GM18507 (cell line): ENCODE measurements at regions not wholly inside any gene's neighbourhood (a gene's known extent, or its start where the extent isn't known, plus 50 kb on each side); places are given as distances from the start of the nearest gene placed in this dataset.
"Not testable (repeated sequence)": the region's sequence is repeated elsewhere in the genome, so short reads cannot be mapped to it uniquely, and the experiment has no call there.

Source experiments
- DNase-seq: peaks from one replicate; pipeline ENCODE4 v3.0.0; 2011; ENCODE audit warnings: low read depth; ENCODE audit not compliant: insufficient read length; ENCODE audit errors: extremely low spot score
- FAIRE-seq: peaks from 2 replicates; lab custom pipeline; 2011; peaks lifted over from hg19 to GRCh38; lab: Jason Lieb, UNC

DNA sequence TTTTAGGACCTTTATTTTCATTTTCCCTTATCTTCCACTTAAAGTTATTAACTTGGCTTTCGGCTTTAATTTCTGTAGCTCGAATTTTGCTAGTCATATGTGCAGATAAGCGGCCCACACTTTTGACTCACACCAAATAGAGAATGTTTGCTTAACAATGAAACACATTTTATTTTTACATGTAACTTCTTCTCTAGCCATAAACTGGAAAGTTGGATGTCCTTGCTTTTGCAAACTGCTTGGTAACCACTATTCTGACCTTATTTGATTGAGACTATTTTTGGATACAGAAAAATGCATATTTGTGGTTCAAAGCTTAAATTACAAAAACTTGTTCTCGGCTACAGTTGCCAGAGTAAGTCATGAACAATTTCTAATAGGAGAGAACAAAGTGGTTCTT, 600.0 kb downstream of the KCTD12 start:
- no peak for FAIRE-seq
- no peak for DNase-seq

DNA sequence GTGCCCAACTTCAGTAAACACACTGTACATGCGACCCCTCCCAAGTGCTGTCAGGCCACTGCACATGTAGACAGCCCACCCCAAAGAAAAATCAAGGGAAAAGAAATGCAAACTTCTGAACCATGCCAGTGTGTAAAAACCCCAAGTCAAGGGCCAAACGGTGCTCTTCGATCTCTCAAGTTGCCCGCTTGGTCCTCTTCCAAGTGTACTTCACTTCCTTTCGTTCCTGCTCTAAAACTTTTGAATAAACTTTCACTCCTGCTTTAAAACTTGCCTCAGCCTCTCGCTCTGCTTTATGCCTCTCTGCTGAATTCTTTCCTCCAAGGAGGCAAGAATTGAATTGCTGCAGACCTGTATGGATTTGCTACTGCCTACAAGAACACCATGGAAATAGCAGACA, 600.7 kb downstream of the KCTD12 start:
- DNase-seq (no peak), FAIRE-seq (no peak)

DNA sequence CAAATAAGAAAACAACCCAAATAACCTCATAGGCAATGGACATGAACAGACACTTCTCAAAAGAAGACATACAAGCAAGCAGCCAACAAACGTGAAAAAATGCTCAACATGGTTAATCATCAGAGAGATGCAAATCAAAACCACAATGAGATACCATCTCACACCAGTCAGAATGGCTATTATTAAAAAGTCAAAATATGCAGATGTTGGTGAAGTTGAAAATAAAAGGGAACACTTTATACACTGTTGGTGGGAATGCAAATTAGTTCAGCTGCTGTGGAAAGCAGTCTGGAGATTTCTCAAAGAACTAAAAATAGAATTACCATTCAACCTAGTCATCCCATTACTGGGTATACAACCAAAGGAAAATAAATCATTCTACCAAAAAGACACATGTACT, 606.4 kb downstream of the KCTD12 start:
- not testable (repeated sequence) for DNase-seq, FAIRE-seq

DNA sequence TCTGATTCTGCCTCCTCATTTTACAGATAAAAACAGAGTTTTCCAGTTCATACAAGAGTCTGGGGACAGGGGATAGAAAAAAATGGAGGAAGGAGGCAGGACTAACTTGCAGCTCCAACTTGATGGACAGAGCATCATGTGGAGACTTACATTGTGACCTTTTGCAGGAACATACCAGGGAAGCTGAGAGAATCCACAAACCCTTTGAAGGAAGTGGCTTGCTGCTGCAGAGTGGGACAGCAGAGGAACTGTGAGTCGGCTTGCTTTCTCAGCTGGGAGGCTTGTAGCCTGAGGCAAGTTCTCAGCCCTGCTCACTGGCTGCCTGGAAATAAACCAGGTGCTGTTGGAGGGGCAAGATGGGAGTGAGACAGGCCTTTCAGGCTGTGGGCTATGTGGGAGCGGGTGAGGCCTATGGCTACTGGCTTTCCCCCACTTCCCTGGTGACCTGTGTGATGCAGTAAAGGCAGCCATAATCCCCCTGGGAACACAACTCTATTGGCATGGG, 614.4 kb downstream of the KCTD12 start:
- DNase-seq: no peak
- FAIRE-seq: no peak

DNA sequence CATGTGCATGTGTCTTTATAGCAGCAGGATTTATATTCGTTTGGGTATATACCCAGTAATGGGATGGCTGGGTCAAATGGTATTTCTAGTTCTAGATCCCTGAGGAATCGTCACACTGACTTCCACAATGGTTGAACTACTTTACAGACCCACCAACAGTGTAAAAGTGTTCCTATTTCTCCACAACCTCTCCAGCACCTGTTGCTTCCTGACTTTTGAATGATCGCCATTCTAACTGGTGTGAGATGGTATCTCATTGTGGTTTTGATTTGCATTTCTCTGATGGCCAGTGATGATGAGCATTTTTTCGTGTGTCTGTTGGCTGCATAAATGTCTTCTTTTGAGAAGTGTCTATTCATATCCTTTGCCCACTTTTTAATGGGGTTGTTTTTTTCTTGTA, 617.9 kb downstream of the KCTD12 start:
- not testable (repeated sequence) for FAIRE-seq, DNase-seq

DNA sequence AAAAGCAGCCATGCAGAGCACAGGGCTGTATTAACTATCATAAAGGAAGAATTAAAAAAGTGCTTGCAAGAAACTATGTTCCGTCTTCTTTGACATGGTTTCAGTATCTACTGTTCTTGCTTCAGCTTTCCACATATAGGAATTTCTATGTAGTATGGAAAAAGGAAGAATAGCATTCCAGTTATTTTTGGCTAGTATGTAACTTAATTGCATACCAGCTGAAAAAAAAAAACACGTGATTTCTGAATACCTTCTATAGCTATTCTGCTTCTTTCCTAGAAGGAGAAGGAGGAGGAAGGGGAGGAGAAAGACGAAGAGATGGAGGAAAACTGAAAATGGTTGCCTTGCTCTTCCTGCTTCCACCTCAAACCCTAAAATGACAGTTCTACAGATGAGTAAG, 619.0 kb downstream of the KCTD12 start:
- DNase-seq: no peak
- no peak for FAIRE-seq

DNA sequence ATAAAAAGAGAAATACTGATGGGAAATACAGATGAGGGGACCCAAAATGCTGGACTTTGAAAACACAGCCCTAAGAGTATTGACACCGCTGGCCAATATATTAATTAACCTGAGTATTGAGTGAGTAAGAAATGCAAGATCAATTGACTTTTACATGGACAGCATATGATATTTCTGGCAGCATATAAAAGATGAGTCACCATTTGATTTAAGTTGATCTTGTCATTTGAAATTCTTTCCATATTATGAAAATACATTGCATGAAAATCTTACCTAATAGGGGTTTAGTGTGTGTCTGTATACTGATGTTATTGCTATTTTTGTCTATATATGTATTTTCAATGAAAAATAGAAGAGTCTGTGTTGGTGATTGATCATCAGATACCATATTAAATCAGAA, 619.6 kb downstream of the KCTD12 start:
- no peak for DNase-seq
- no peak for FAIRE-seq

DNA sequence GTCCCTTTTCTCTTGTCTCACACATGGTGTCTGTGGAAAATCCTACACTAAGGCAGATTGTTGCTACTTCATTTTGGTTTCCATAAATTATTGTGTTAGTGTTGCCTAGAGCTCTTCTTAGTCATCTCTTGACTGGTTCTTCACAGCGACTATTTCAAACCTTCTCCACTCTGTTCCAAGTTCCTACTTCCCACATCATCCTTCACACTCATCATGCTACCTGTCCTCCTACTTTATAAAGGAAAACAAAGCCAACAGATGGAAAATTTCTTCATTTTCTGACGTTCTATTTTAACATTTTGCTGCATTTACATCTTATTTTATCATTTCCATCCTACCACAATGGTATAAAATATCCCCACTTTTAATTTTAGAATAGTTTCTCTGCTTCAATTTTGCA, 614.1 kb downstream of the LMO7 start:
- DNase-seq (no peak), FAIRE-seq (no peak)

DNA sequence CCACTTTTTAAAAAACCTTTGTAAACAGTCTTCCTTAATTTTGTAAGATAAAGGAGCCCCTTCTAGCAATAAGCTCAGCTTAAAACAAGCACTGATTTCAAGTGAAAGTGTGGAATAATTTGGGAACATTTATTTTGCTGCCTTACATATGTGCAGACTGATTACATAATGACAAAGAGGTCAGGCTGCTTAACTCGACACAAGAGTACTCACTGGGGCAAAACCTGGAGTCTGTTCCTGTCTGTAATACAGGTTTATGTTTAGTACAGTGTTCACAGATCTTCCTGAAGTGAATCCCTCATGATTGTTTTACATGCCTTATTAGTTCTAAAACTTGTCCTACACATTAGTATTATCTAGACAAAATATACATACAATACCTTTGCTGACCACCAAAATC, 609.8 kb downstream of the LMO7 start:
- DNase-seq (no peak), FAIRE-seq (no peak)

DNA sequence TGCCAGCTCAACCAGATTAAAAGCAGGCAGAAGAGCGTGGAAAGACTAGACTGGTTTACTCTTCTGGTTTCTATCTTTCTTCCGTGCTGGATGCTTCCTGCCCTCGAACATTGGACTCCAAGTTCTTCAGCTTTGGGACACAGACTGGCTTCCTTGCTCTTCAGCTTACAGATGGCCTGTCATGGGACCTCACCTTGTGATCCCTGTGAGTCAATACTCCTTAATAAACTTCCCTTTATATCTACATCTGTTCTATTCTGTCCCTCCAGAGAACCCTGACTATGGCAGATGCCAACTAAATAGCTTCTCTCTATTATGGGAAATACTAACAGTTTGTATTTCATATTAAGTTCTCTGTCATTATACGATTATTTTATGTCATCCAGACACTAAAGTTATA, 609.1 kb downstream of the LMO7 start:
- no peak for FAIRE-seq
- DNase-seq: no peak

DNA sequence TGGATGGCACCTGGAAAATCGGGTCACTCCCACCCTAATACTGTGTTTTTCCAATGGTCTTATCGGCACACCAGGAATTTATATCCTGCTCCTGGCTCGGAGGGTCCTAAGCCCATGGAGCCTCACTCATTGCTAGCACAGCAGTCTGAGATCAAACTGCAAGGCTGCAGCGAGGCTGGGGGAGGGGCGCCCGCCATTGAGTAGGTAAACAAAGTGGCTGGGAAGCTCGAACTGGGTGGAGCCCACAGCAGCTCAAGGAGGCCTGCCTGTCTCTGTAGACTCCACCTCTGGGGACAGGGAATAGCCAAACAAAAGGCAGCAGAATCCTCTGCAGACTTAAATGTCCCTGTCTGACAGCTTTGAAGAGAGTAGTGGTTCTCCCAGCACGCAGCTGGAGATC, 607.0 kb downstream of the LMO7 start:
- FAIRE-seq: not testable (repeated sequence)

DNA sequence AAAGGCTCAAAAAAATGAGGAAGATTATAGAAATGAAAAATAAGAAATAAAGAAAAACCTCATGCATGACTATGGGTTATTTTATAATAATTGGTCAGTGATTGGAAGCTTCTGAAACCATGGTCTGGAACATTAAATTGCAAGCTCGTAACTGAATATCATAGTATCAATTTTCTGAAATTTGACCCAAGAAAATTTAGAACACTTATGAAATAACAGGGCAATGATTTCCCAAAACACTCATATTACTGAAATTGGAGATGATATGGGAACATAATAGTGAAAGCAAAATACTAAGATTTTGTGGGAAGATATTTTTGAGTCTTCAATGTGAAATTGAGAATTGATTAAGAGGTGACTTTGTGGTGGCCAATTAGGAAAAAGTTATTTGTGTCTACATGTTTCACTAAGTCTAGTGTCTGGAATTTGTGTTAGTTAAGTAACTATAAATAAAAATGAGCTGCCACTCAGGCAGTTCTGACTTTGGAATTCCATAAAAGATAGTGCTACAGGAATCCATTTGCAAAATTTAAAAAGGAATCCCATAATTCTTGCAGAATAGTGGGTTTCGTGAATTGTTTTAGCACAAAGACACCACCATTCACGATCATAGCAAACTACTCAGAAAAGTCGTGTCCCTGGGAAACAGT, 603.0 kb downstream of the LMO7 start:
- FAIRE-seq: no peak
- no peak for DNase-seq

More for the DNA sequence above, 607.0 kb downstream of the LMO7 start:
- not testable (repeated sequence) for DNase-seq

DNA sequence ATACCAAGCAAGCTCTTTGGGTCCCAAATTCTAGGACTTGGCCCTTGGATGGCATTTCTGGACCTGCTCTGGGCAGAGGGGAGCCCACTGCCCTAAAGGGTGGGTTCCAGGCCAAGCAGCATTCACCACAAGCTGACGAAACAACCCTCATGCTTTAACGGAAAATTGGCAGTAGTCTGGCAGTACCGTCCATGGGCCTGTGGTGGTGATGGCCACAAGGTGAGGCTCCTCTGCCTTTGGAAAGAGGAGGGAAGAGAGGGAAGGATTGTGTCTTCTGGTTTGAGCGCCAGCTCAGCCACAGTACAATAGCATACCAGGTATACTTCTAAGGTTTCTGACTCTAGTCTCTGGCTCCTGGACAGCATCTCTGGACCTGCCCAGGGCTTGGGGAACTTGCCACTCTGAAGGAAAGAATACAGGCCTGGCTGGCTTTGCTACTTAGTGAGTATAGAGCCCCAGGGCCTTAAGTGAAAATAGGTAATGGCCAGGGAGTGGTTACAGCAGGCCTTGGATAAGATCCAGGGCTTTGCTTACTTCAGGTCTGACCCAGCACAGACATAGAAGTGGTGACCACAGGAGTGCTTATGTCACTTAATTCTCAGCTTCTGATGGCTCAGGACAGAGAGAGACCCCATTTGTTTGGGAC, 595.5 kb downstream of the LMO7 start:
- FAIRE-seq: no peak
- no peak for DNase-seq

DNA sequence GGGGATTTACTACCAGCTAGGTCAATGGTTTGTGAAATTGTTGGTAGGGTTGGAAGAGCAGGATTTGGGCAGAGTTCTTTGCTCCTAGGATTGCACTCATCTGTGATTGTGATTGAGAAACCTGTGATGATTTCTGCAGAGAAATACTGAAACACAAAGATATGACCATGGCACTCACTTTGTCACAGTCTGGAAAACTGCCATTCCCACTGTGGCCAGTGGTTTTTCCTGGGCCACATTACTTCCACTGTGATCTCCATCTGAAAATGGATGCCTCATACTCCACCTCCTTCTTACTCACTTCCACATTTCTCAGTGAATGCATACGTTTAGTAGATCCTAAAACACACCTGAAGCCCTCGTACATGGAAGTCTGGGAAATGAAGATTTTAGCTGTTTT, 593.2 kb downstream of the LMO7 start:
- FAIRE-seq: no peak
- DNase-seq: no peak

DNA sequence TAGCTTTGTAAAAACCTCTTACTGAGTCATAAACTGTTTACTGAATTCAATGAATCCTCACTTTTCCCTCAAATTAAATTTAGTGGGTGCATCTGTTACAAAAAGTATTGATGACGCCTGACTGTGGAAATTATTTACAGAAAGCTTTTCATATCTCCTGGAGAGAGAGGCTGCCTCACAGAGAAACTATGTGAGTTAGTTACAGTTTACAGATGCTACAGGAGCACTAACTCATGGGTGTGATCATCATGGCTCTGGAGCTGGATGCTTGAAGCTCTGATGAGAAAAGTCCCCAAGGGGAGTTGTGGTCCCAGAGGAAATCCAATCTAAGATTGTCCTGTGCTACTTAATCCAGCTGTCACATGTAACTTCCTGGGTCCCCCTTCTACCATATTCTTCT, 590.8 kb downstream of the LMO7 start:
- FAIRE-seq: no peak
- no peak for DNase-seq

DNA sequence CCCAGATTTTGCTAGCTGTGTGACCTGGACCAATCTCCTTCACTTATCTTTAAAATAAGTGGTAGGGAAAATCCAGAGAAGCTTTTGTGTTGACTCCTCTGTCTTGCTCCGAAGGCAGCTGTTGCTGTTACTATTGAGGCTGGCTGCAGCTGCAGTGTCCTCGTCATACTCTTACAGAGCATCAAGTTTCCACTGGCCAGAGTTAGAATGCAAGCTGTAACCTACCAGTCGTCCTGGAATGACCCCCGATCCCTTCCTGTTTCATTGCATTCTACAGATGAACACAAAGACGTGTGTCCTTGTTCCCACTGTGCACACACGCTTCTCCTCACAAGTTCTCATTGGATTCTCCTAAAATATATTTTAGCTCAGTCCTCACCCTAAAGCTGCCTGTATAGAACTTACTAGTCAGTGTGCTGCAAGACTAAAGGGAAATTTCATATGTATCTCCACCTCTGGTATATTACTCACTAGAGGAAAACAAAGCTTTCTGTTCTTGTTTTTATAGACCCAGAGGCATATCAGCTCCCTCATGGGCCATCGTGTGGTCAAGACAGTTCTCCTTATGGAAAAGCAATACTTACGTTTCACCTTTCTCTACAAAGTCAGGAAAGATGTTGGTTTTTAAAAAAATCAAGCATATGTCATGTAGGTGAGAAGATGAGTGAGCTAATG, 589.8 kb downstream of the LMO7 start:
- no peak for DNase-seq
- FAIRE-seq: no peak

DNA sequence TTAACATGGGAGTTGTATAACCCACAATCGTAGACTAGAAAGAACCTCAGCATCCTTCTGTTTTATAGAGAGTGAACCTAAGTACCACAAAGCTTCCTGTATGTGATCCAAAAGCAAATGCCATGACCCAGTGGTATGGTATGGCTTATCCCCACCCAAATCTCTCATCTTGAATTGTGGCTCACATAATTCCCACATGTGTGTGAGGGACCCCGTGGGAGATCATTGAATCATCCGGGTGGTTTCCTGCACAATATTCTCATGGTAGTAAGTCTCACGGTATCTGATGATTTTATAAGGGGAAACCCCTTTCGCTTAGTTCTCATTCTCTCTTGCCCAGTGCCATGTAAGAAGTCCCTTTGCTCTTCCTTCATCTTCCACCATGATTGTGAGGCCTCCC, 587.9 kb downstream of the LMO7 start:
- no peak for DNase-seq
- FAIRE-seq: no peak

DNA sequence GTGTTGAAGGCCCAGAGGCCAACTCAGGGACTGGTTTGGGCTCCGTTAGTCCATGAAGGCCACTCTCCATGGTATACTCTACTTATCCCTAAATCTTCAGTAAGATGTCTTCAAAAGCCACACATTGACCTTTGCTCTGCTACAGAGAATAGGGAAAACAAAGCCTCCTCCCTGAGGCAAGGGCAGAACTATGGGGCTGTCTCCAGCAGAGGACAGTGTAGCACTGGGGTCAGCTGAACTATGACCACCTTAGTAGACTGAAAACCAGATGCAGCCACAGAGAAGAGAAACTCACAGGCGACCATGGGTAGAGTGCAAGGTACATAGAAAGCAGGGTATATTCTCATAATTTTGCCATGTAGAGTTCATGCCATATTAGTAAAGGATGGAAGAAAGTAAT, 587.4 kb downstream of the LMO7 start:
- no peak for DNase-seq
- FAIRE-seq: no peak

DNA sequence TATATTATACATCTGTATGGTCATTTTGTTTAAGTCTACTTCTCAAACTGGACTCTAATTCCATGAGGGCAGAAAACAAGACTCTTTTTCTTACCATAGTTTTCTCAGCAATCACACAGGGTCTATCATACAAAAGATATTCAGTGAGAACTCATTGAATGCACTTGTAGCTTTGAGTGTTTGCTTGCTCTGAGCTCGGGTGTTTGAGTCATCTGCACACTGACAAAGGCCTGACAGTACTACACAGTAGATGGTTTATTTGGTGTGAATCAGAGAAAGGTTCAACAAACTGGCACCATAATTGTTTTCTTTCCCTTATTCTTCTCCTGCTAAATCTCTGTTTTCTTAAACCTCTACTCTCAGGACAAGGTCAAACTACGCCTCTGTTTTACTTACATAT, 586.4 kb downstream of the LMO7 start:
- DNase-seq (no peak), FAIRE-seq (no peak)

DNA sequence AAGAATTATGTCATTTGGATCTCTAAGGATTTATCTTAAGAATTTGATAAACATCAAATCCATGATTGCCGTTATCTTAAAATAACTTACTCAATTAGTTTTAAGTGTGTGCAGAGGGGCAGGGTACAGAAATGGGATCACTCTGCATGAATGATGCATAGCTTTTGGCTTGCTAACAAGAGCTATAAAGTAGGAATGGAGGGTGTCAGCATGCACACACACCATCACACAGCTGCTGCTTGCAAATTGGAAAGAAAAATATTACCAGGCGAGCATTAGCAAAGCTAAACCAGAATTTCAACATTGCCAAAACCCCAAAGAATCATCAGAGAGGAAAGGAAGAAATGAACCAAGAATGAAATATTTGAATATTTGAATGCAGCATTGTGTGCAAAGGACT, 580.6 kb downstream of the LMO7 start:
- no peak for DNase-seq
- FAIRE-seq: no peak

DNA sequence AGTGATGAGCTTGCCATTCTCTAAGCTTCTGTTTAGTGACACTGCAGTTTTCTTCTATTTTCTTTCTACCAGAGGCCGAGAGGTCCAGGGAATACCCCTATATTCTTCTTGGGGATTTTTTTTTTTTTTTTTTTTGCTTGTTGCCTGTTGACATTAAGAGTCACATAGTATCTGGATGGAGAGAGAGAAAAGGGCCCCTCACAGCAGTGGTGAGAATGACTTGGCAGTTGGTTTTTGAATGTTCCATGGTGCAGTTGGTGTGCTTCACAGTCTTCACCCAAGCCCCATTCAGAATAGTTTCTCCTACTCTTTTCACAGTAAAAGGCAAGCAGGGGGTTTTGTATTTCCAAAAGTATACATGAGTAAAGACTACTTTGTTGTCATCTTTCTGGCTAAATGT, 577.9 kb downstream of the LMO7 start:
- DNase-seq: no peak
- FAIRE-seq: no peak
